Upper lobe of right lung (tissue), 1 donor: ENCODE measurements at regions not wholly inside any gene's neighbourhood (a gene's known extent, or its start where the extent isn't known, plus 50 kb on each side); places are given as distances from the start of the nearest gene placed in this dataset.

Source experiments
- ATAC-seq: fragments of 200-7000 bp; cut with Tn5 transposase; one replicate; pipeline ENCODE4 v1.9.1; 2020; ENCODE audit warnings: mild to moderate bottlenecking, moderate library complexity
- DNase-seq: peaks from one replicate; pipeline ENCODE4 v3.0.0-alpha.2; 2020
- H3K27ac ChIP-seq: fragments of 200-600 bp; one replicate; pipeline ENCODE4 v1.8.0; 2022
- H3K27me3 ChIP-seq: fragments of 200-600 bp; one replicate; pipeline ENCODE4 v1.8.0; 2022; ENCODE audit warnings: mild to moderate bottlenecking
- H3K36me3 ChIP-seq: fragments of 200-600 bp; one replicate; pipeline ENCODE4 v1.8.0; 2022
- H3K4me1 ChIP-seq: fragments of 200-600 bp; one replicate; pipeline ENCODE4 v1.8.0; 2022
- H3K4me3 ChIP-seq: fragments of 200-600 bp; one replicate; pipeline ENCODE4 v1.8.0; 2022; ENCODE audit warnings: mild to moderate bottlenecking
- H3K9me3 ChIP-seq: fragments of 200-600 bp; one replicate; pipeline ENCODE4 v1.8.0; 2022
- CTCF ChIP-seq: fragments of 200-600 bp; IDR thresholded peaks from one replicate; pipeline ENCODE4 v1.8.0; 2022; ENCODE audit warnings: antibody characterized with exemption
- intact Hi-C: fragments of 100-400 bp; cut with DNase I; formaldehyde crosslinking; loops from one replicate; pipeline ENCODE4 v1.11.0; 2022
- donor health status: DM: no; HTN: yes; CAD: no; lungs with severe emphysema.

GRCh38 chr3:40628984-40629383 is 104.2 kb downstream of the ZNF621 start:
- DNase-seq = no peak
- Histone ChIP-seq H3K36me3 (no peaks in the 10 kb centered on the region), H3K27me3 (no peaks in the 10 kb centered on the region), H3K9me3 (peaks cover under 1% of the 10 kb centered on the region), H3K4me3 (no peak overlapping the region), H3K27ac (no peak overlapping the region), H3K4me1 (no peaks in the 10 kb centered on the region)
- intact Hi-C loops = no loop called here
- no peak for TF ChIP-seq CTCF
- no peak for ATAC-seq

GRCh38 chr3:40631341-40631995 is 106.7 kb downstream of the ZNF621 start:
- Histone ChIP-seq H3K4me3 (no peak overlapping the region), H3K9me3 (peaks cover 2% of the 10 kb centered on the region), H3K36me3 (no peaks in the 10 kb centered on the region), H3K4me1 (no peaks in the 10 kb centered on the region), H3K27ac (no peak overlapping the region), H3K27me3 (no peaks in the 10 kb centered on the region)
- ATAC-seq = no peak
- TF ChIP-seq CTCF = no peak
- intact Hi-C loops = no loop called here
- no peak for DNase-seq

GRCh38 chr3:40637906-40638305 is 113.1 kb downstream of the ZNF621 start:
- Histone ChIP-seq H3K4me1 (no peaks in the 10 kb centered on the region), H3K27me3 (no peaks in the 10 kb centered on the region), H3K27ac (no peak overlapping the region), H3K9me3 (peaks cover 2% of the 10 kb centered on the region), H3K4me3 (no peak overlapping the region), H3K36me3 (no peaks in the 10 kb centered on the region)
- intact Hi-C loops = no loop called here
- ATAC-seq (no peak), DNase-seq (no peak)
- no peak for TF ChIP-seq CTCF

GRCh38 chr3:40639006-40639405 is 114.2 kb downstream of the ZNF621 start:
- no peak overlapping the region for H3K4me3 ChIP-seq
- no peaks in the 10 kb centered on the region for H3K4me1 ChIP-seq
- H3K27ac ChIP-seq = no peak overlapping the region
- intact Hi-C loops = no loop called here
- H3K27me3 ChIP-seq = no peaks in the 10 kb centered on the region
- H3K36me3 ChIP-seq = no peaks in the 10 kb centered on the region
- peaks cover 1% of the 10 kb centered on the region for H3K9me3 ChIP-seq
- no peak for TF ChIP-seq CTCF
- DNase-seq = no peak
- ATAC-seq = no peak

GRCh38 chr3:40642812-40643211 is 118.1 kb downstream of the ZNF621 start:
- Histone ChIP-seq H3K27me3 (no peaks in the 10 kb centered on the region), H3K4me3 (no peak overlapping the region), H3K36me3 (no peaks in the 10 kb centered on the region), H3K27ac (no peak overlapping the region), H3K4me1 (no peaks in the 10 kb centered on the region), H3K9me3 (no peaks in the 10 kb centered on the region)
- ATAC-seq (no peak), DNase-seq (no peak)
- no peak for TF ChIP-seq CTCF
- intact Hi-C loops = no loop called here

- no peak for TF ChIP-seq CTCF
- ATAC-seq = no peak
- no peak for DNase-seq
- no peaks in the 10 kb centered on the region for H3K4me1 ChIP-seq
- H3K36me3 ChIP-seq = no peaks in the 10 kb centered on the region
- H3K27ac ChIP-seq = no peak overlapping the region
- H3K9me3 ChIP-seq = no peaks in the 10 kb centered on the region
- intact Hi-C loops = no loop called here
- no peaks in the 10 kb centered on the region for H3K27me3 ChIP-seq
- H3K4me3 ChIP-seq = no peak overlapping the region
Observed at GRCh38 chr3:40645883-40646282, 121.1 kb downstream of the ZNF621 start.
